MCF 10A (cell line): ENCODE measurements at regions not wholly inside any gene's neighbourhood (a gene's known extent, or its start where the extent isn't known, plus 50 kb on each side); places are given as distances from the start of the nearest gene placed in this dataset.

ENCODE experiments used
- BruUV-seq: library from RNA; stranded (reverse); fragments of 400-500 nt; replicated peaks from 2 replicates; lab custom pipeline; 2021; lab: Mats Ljungman, UMichigan
- CTCF ChIA-PET: fragments of 300-600 bp; sonication (Branson Sonifier 250); formaldehyde crosslinking; extraction: SDS; loops from one replicate; lab custom pipeline; 2021; ENCODE audit warnings: antibody characterized with exemption, inconsistent platforms; lab: Yijun Ruan, JAX
- POLR2A ChIA-PET: fragments of 300-600, 350-650 bp; sonication (Branson Sonifier 250); formaldehyde crosslinking; extraction: SDS; loops from one replicate; lab custom pipeline; 2020; ENCODE audit warnings: antibody characterized with exemption, inconsistent platforms; lab: Yijun Ruan, JAX
- DNase-seq: peaks from one replicate; pipeline ENCODE4 v3.0.0-alpha.2; 2018; ENCODE audit not compliant: unreplicated experiment
- H3K27ac Mint-ChIP-seq: one replicate; pipeline ENCODE4 v1.8.0; 2022; ENCODE audit warnings: mild to moderate bottlenecking, low read depth, mixed read lengths; ENCODE audit not compliant: unreplicated experiment
- H3K27me3 Mint-ChIP-seq: one replicate; pipeline ENCODE4 v1.8.0; 2022; ENCODE audit warnings: mixed read lengths; ENCODE audit not compliant: insufficient read depth, unreplicated experiment
- H3K36me3 Mint-ChIP-seq: one replicate; pipeline ENCODE4 v1.8.0; 2022; ENCODE audit warnings: mild to moderate bottlenecking, moderate library complexity, mixed read lengths; ENCODE audit not compliant: insufficient read depth, unreplicated experiment
- H3K4me1 Mint-ChIP-seq: one replicate; pipeline ENCODE4 v1.8.0; 2022; ENCODE audit warnings: mixed read lengths; ENCODE audit not compliant: insufficient read depth, unreplicated experiment
- H3K4me3 Mint-ChIP-seq: one replicate; pipeline ENCODE4 v1.8.0; 2022; ENCODE audit warnings: mild to moderate bottlenecking, moderate library complexity, mixed read lengths; ENCODE audit not compliant: unreplicated experiment
- H3K9me3 Mint-ChIP-seq: one replicate; pipeline ENCODE4 v1.8.0; 2022; ENCODE audit warnings: mixed read lengths; ENCODE audit not compliant: unreplicated experiment
- intact Hi-C: fragments of 100-400 bp; cut with micrococcal nuclease; formaldehyde crosslinking; loops from 2 replicates; pipeline ENCODE4 v1.14.1; 2022
- TF ChIP-seq, protein P1 (sequence below): fragments of 200-600 bp; IDR thresholded peaks from one replicate; pipeline ENCODE4 v1.8.0; 2022; ENCODE audit warnings: antibody characterized with exemption, mild to moderate bottlenecking; ENCODE audit not compliant: unreplicated experiment

DNA sequence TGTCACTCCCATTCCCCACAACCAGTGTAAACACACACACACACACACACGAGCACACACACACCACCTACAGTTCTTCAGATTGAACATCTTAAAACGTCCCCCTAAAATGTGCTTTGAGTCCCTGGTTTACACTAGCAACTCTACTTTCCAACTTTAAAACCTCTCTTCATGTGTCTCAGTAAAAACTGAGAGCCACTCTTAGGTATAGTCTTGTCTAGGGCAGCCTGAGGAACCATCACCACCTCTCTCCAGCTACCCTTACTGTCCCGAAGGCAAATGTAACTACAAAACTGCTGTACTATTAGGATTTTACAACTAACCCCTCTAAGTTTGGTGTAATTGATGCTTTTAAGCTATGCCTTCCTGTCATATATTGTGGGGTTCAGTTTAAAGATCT lies 1501.6 kb upstream of the MIR17HG start:
- Mint-ChIP-seq H3K27me3 (no peaks in the 10 kb centered on the region), H3K9me3 (no peaks in the 10 kb centered on the region), H3K36me3 (no peaks in the 10 kb centered on the region), H3K27ac (no peak overlapping the region), H3K4me3 (no peak overlapping the region), H3K4me1 (no peaks in the 10 kb centered on the region)
- POLR2A ChIA-PET = no interaction called here
- DNase-seq = no peak
- intact Hi-C loops = no loop called here
- BruUV-seq = no TSS peak
- CTCF ChIA-PET = no interaction called here
- TF ChIP-seq, protein P1, sequence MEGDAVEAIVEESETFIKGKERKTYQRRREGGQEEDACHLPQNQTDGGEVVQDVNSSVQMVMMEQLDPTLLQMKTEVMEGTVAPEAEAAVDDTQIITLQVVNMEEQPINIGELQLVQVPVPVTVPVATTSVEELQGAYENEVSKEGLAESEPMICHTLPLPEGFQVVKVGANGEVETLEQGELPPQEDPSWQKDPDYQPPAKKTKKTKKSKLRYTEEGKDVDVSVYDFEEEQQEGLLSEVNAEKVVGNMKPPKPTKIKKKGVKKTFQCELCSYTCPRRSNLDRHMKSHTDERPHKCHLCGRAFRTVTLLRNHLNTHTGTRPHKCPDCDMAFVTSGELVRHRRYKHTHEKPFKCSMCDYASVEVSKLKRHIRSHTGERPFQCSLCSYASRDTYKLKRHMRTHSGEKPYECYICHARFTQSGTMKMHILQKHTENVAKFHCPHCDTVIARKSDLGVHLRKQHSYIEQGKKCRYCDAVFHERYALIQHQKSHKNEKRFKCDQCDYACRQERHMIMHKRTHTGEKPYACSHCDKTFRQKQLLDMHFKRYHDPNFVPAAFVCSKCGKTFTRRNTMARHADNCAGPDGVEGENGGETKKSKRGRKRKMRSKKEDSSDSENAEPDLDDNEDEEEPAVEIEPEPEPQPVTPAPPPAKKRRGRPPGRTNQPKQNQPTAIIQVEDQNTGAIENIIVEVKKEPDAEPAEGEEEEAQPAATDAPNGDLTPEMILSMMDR = no peak

DNA sequence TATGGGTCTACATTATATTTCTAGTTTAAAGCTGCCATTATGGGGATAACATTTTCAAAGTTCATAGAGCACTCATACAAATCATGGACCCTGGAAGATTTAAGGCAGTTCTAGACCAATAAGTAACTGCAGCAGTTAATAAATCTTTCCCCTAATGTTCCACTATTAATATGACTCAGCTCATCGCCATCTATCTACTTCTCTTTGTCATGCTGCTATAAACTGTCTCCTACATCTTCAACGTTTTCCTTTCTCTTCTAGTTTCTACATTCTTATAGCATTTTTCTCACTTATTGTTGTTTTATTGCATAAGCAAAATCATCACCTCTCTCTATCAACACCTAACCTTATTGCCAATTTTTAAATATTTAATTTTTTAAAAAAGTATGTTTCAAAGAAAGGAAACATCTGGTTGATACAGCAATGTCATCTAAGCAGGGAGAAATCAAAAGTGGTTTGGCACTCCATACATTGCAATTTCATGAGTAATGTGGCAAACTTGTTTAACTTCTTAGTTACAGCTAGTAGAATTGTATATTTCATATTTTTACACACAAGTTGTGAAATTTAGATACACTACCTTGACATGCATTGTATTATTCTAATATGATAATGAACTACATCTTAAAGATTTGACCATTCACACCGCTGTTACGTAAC lies 1500.4 kb upstream of the MIR17HG start:
- POLR2A ChIA-PET = no interaction called here
- intact Hi-C loops = no loop called here
- CTCF ChIA-PET = interaction anchor here (0.5 kb wide), 1 partner anchor 17 kb away, joined by 3 read pairs; no protein-coding TSS in a partner anchor

DNA sequence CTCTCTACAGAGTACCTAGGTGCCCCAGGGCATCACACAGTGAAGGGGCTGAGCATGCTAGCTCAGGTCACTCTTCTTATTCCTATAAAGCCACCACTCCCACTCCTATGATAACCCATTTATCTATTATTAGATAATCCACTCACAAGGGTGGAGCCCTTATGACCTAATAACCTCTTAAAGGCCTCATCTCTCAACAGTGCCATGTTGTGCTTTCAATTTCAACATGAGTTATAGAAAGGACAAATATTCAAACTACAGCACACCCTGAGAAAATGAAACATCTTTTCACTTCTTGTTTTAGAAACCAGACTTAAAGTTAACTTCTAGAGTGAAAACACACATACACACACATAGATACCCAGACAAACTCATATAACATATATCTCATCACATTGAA lies 1494.9 kb upstream of the MIR17HG start:
- H3K36me3 Mint-ChIP-seq = no peaks in the 10 kb centered on the region
- POLR2A ChIA-PET = interaction anchor here (0.6 kb wide), 1 partner anchor 161 kb away, joined by 3 read pairs; no protein-coding TSS in a partner anchor
- no TSS peak for BruUV-seq
- DNase-seq = no peak
- intact Hi-C loops = no loop called here
- no peaks in the 10 kb centered on the region for H3K27me3 Mint-ChIP-seq
- no peak overlapping the region for H3K27ac Mint-ChIP-seq
- no peak overlapping the region for H3K4me3 Mint-ChIP-seq
- TF ChIP-seq, protein P1 = no peak
- H3K4me1 Mint-ChIP-seq = no peaks in the 10 kb centered on the region
- H3K9me3 Mint-ChIP-seq = no peaks in the 10 kb centered on the region
- CTCF ChIA-PET = no interaction called here

More for the DNA sequence above, 1500.4 kb upstream of the MIR17HG start:
- Mint-ChIP-seq H3K27me3 (no peaks in the 10 kb centered on the region), H3K36me3 (no peaks in the 10 kb centered on the region), H3K4me3 (no peak overlapping the region), H3K27ac (no peak overlapping the region), H3K4me1 (no peaks in the 10 kb centered on the region), H3K9me3 (no peaks in the 10 kb centered on the region)
- no peak for DNase-seq
- TF ChIP-seq, protein P1 = no peak
- no TSS peak for BruUV-seq

DNA sequence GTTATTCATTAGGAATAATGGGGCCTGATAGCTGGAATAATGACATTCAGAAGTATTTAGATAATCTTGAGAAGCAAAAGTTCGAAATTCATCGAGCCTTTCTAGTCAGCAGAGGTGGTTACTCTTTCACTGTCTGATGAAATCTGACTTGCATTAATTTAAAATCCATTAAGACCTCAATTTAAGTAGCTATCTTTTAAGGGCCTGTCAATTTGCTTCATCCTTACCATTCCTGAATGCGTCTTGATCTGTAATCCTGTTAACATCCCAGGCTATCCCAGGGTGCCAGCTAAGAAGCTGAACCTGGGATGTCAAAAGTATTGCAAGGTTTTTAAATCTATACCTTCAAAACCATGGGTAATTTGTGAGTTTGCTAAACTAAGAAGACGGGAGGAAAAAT lies 1491.0 kb upstream of the MIR17HG start:
- intact Hi-C loops = no loop called here
- no peaks in the 10 kb centered on the region for H3K9me3 Mint-ChIP-seq
- H3K36me3 Mint-ChIP-seq = no peaks in the 10 kb centered on the region
- no TSS peak for BruUV-seq
- POLR2A ChIA-PET = no interaction called here
- H3K4me1 Mint-ChIP-seq = no peaks in the 10 kb centered on the region
- CTCF ChIA-PET = interaction anchor here (0.7 to 1.4 kb wide), 3 partner anchors 68 to 1010 kb away, joined by 3 to 4 read pairs (median 3); no protein-coding TSS in a partner anchor
- H3K27me3 Mint-ChIP-seq = no peaks in the 10 kb centered on the region
- TF ChIP-seq, protein P1 = no peak
- no peak overlapping the region for H3K27ac Mint-ChIP-seq
- H3K4me3 Mint-ChIP-seq = no peak overlapping the region
- no peak for DNase-seq
